ENCODE measurements at regions not wholly inside any gene's neighbourhood (a gene's known extent, or its start where the extent isn't known, plus 50 kb on each side); places are given as distances from the start of the nearest gene placed in this dataset.

GRCh38 chr5:2338686-2339085 is 412.8 kb downstream of the IRX2 start:
- no peaks in the 10 kb centered on the region for H3K27me3 ChIP-seq (ENCODE audit: insufficient read depth, low read depth)
- H2AFZ ChIP-seq (ENCODE audit: low read depth): no peak overlapping the region
- no peak for TF ChIP-seq CTCF (conservative IDR thresholded peaks at IDR 0.05; ENCODE audit: low read depth, low read length)
- H3K79me2 ChIP-seq (ENCODE audit: insufficient read depth, low read depth): no peaks in the 10 kb centered on the region
- H3K4me3 ChIP-seq (IDR thresholded peaks at IDR 0.05; ENCODE audit: insufficient read depth, low read depth, low read length): no peak overlapping the region
- no peak overlapping the region for H3K9ac ChIP-seq
- H3K4me1 ChIP-seq (ENCODE audit: low read depth, poor library complexity, severe bottlenecking): no peaks in the 10 kb centered on the region
- H3K4me2 ChIP-seq: no peak overlapping the region
- H4K20me1 ChIP-seq (ENCODE audit: insufficient read depth): no peaks in the 10 kb centered on the region
- H3K36me3 ChIP-seq (ENCODE audit: insufficient read depth): no peaks in the 10 kb centered on the region
- H3K27ac ChIP-seq: no peak overlapping the region

- H3K4me1 ChIP-seq (ENCODE audit: low read depth, poor library complexity, severe bottlenecking): no peaks in the 10 kb centered on the region
- TF ChIP-seq CTCF (conservative IDR thresholded peaks at IDR 0.05; ENCODE audit: low read depth, low read length): no peak
Observed at GRCh38 chr5:2335733-2336515, 415.6 kb downstream of the IRX2 start.

GRCh38 chr5:2335125-2335732 is 416.2 kb downstream of the IRX2 start:
- Histone ChIP-seq H3K4me2 (no peak overlapping the region), H2AFZ (ENCODE audit: low read depth) (no peak overlapping the region), H3K4me1 (ENCODE audit: low read depth, poor library complexity, severe bottlenecking) (no peaks in the 10 kb centered on the region), H3K36me3 (ENCODE audit: insufficient read depth) (no peaks in the 10 kb centered on the region), H3K9ac (no peak overlapping the region), H3K79me2 (ENCODE audit: insufficient read depth, low read depth) (no peaks in the 10 kb centered on the region), H3K27ac (no peak overlapping the region), H3K27me3 (ENCODE audit: insufficient read depth, low read depth) (no peaks in the 10 kb centered on the region), H3K4me3 (IDR thresholded peaks at IDR 0.05; ENCODE audit: insufficient read depth, low read depth, low read length) (no peak overlapping the region), H4K20me1 (ENCODE audit: insufficient read depth) (no peaks in the 10 kb centered on the region)
- no peak for TF ChIP-seq CTCF (conservative IDR thresholded peaks at IDR 0.05; ENCODE audit: low read depth, low read length)

More at GRCh38 chr5:2335733-2336515, 415.6 kb downstream of the IRX2 start:
- no peak overlapping the region for H3K4me2 ChIP-seq
- no peak overlapping the region for H2AFZ ChIP-seq (ENCODE audit: low read depth)
- H3K27ac ChIP-seq: no peak overlapping the region
- no peak overlapping the region for H3K9ac ChIP-seq
- no peaks in the 10 kb centered on the region for H3K27me3 ChIP-seq (ENCODE audit: insufficient read depth, low read depth)
- H3K4me3 ChIP-seq (IDR thresholded peaks at IDR 0.05; ENCODE audit: insufficient read depth, low read depth, low read length): no peak overlapping the region
- H3K79me2 ChIP-seq (ENCODE audit: insufficient read depth, low read depth): no peaks in the 10 kb centered on the region
- no peaks in the 10 kb centered on the region for H4K20me1 ChIP-seq (ENCODE audit: insufficient read depth)
- H3K36me3 ChIP-seq (ENCODE audit: insufficient read depth): no peaks in the 10 kb centered on the region

GRCh38 chr5:2334719-2335118 is 416.8 kb downstream of the IRX2 start:
- Histone ChIP-seq H3K36me3 (ENCODE audit: insufficient read depth) (no peaks in the 10 kb centered on the region), H3K4me2 (no peak overlapping the region), H3K79me2 (ENCODE audit: insufficient read depth, low read depth) (no peaks in the 10 kb centered on the region), H3K4me1 (ENCODE audit: low read depth, poor library complexity, severe bottlenecking) (no peaks in the 10 kb centered on the region), H3K4me3 (IDR thresholded peaks at IDR 0.05; ENCODE audit: insufficient read depth, low read depth, low read length) (no peak overlapping the region), H3K9ac (no peak overlapping the region), H3K27ac (no peak overlapping the region), H4K20me1 (ENCODE audit: insufficient read depth) (no peaks in the 10 kb centered on the region), H2AFZ (ENCODE audit: low read depth) (no peak overlapping the region), H3K27me3 (ENCODE audit: insufficient read depth, low read depth) (no peaks in the 10 kb centered on the region)
- no peak for TF ChIP-seq CTCF (conservative IDR thresholded peaks at IDR 0.05; ENCODE audit: low read depth, low read length)

All from KMS-11 (cell line).